Posterior vena cava (tissue), 2 donors: ENCODE measurements at regions not wholly inside any gene's neighbourhood (a gene's known extent, or its start where the extent isn't known, plus 50 kb on each side); places are given as distances from the start of the nearest gene placed in this dataset.
A peak's percentile ranks its signal among the peaks of the same experiment; 100 is the strongest.
"Not testable (repeated sequence)": the region's sequence is repeated elsewhere in the genome, so short reads cannot be mapped to it uniquely, and the experiment has no call there.

Source experiments
- DNase-seq: peaks from one replicate; pipeline ENCODE4 v3.0.0-alpha.2; 2020; ENCODE audit warnings: low spot score
- intact Hi-C, 2 donors: fragments of 100-400 bp; cut with DNase I; formaldehyde crosslinking; loops; one replicate each; pipeline versions ENCODE4 v1.14.1 to v1.14.2; 2022 to 2023
- donor health status: DM: yes; HTN: yes; CAD: no.
- donor health status: DM: yes; HTN: yes; CAD: no.

- DNase-seq, intact Hi-C loops: not testable (repeated sequence)
Measured at GRCh38 chr15:21265628-21266027, 174.7 kb downstream of the POTEB3 start.

- no peak for DNase-seq
Measured at GRCh38 chr15:21262851-21263425, 177.4 kb downstream of the POTEB3 start.

GRCh38 chr15:21261965-21262850, 178.1 kb downstream of the POTEB3 start:
- DNase-seq: peak; percentile 83
- intact Hi-C loops: no loop called here

More at GRCh38 chr15:21262851-21263425, 177.4 kb downstream of the POTEB3 start:
- intact Hi-C loops: no loop called here

GRCh38 chr15:21261396-21261964, 178.8 kb downstream of the POTEB3 start:
- DNase-seq: peak; percentile 73
- intact Hi-C loops: no loop called here

GRCh38 chr15:21260966-21261395, 179.3 kb downstream of the POTEB3 start:
- DNase-seq: peak; percentile 83

GRCh38 chr15:21258635-21259034, 181.7 kb downstream of the POTEB3 start:
- intact Hi-C loops, DNase-seq: not testable (repeated sequence)

More at GRCh38 chr15:21260966-21261395, 179.3 kb downstream of the POTEB3 start:
- intact Hi-C loops: no loop called here

GRCh38 chr15:21249508-21250019, 190.7 kb downstream of the POTEB3 start:
- DNase-seq, intact Hi-C loops: not testable (repeated sequence)
